GM10266 (cell line): ENCODE measurements at regions not wholly inside any gene's neighbourhood (a gene's known extent, or its start where the extent isn't known, plus 50 kb on each side); places are given as distances from the start of the nearest gene placed in this dataset.

Experiments
- DNase-seq: peaks from one replicate; pipeline ENCODE4 v3.0.0; 2012; ENCODE audit errors: extremely low spot score
- TF ChIP-seq, protein P1 (sequence below): IDR thresholded peaks from 2 replicates; pipeline ENCODE4 v1.5.1; 2012; ENCODE audit warnings: mild to moderate bottlenecking, low read depth; ENCODE audit not compliant: control insufficient read depth, insufficient read depth; ENCODE audit errors: missing control alignments

DNA sequence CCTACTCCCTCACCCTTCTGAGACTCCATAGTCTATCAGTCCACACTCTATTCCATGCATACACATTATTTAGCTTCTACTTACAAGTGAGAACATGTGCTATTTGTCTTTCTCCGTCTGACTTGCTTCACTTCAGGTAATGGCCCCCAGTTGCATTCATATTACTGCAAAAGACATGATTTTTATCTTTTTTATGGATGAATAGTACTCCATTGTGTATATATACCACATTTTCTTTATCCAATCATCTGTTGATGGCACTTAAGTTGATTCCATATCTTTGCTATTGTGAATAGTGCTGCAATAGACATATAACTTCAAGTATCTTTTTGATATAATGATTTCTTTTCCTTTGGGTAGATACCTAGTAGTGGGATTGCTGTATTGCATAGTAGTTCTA, 171.8 kb downstream of the DACT1 start:
- no peak for DNase-seq
- TF ChIP-seq, protein P1, sequence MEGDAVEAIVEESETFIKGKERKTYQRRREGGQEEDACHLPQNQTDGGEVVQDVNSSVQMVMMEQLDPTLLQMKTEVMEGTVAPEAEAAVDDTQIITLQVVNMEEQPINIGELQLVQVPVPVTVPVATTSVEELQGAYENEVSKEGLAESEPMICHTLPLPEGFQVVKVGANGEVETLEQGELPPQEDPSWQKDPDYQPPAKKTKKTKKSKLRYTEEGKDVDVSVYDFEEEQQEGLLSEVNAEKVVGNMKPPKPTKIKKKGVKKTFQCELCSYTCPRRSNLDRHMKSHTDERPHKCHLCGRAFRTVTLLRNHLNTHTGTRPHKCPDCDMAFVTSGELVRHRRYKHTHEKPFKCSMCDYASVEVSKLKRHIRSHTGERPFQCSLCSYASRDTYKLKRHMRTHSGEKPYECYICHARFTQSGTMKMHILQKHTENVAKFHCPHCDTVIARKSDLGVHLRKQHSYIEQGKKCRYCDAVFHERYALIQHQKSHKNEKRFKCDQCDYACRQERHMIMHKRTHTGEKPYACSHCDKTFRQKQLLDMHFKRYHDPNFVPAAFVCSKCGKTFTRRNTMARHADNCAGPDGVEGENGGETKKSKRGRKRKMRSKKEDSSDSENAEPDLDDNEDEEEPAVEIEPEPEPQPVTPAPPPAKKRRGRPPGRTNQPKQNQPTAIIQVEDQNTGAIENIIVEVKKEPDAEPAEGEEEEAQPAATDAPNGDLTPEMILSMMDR: no peak

DNA sequence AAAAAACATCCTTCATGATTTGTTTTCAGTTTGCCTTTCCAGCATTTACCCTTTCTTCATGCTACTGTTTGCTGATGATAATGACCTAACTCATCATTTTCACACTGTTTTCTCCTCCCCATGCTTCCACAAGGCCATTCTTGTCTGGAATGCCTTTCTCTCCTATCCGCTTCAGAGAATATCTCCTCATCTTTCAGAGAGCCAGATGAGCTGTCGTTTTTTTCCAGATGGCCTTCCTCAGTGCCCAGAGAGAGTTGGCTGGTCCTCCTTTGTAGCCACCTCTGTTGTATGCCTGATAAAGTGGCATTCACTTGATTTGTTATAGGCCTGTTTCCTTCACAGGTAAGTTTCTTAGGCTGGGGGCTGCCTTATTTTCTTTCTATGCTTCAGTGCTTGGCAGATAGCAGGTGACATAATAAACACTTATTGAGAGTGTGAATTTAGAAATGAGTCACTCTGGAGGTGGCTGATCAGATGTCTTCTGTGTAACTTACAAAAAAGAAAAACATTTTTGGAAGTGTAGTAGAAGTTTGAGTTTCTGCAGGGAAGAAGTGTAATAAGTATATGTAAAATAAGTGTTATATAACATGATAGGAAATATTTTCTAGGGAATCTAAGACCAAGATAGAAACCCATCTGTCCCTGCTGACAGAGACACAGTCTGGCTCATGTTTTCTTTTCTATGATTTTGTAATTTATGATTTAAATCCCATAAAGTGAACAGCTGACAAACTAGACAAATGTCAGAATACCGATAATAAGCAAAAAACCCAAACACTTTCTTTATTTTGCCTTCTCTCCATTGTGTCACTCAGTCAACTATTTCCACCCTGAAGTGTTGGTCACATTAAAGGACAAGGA, 174.5 kb downstream of the DACT1 start:
- no peak for DNase-seq
- TF ChIP-seq, protein P1: no peak

DNA sequence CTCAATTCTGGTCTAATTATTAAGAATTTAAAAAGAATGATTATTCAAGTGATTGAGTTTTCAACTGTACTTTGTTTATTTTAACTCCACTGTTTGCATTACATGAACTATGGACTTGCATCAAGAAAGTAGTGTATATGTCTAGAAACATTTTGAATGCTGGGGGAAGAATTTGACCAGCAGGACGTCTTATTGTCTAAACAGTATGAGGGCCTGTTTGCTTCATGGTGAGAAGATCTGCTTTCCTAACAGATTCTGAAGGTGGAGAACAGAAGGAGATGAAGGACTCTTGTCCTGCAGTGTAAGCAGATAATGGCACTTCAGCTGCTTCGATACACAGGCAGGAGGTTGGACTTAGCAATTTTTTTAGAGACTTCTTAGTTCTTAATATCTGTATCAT, 176.0 kb downstream of the DACT1 start:
- DNase-seq: no peak

DNA sequence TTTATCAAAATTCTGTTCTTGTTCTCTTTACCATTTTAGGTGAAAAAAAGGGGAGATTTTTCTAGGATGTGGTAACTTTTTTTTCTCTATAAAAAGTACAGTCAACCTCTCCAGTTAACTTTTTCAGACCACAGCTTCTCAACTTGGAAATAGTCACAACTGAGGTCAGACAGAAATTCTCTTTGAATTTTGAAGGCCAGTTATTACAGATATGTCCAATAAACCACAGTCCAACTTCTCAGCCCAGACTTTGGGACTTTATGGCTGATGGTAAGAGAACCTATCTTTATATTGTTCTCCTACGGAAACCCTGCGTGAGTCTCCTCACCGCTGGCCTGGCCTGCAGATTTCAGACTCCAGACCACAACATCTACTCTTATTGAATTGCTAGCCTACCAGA, 176.7 kb downstream of the DACT1 start:
- TF ChIP-seq, protein P1: no peak

More for the DNA sequence above, 176.0 kb downstream of the DACT1 start:
- TF ChIP-seq, protein P1: no peak

DNA sequence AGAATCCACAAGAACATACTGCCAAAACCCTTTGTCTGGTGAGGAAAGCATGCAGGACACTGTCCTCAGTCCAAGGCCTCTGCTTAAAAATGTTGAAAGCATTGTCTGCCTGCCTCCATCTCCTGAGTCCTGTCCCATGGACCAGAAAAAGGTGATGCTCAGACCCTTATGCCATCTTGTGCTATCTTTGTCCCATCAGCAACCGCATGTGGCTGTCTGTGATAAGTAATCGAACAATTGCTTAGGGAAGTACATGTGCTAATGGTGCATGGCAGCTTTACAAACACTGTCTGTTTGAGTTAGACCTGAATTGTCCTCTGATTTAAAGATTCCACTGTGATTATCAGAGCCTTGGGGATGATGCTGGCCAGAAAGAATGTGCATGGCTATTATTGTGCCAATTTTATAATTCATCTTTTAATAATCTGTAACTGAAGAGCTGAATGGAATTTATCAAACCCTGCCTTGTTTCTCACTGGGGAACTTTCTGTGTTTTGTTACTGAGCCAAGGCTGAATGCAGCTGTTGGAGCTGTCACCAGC, 177.5 kb downstream of the DACT1 start:
- TF ChIP-seq, protein P1: no peak
- no peak for DNase-seq

More for the DNA sequence above, 176.7 kb downstream of the DACT1 start:
- DNase-seq: no peak

DNA sequence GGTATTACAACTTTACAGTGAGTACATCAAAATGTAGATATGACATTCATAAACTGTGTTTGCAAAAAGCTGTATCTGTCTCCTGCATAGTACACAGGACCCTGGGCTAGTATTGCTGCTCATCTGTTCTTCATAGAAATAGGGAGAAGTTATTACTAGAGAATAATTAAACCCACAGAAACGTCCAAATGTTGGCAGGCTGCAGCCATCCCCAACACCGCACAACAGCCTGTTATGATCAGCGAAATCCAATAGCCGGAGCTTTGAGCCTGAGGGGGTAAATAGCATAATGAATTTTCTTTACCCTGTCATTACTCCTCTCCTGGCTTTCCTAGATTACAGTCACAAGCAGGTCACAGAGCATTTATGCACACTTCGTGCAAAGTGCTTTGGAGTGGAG, 178.0 kb downstream of the DACT1 start:
- no peak for DNase-seq
- TF ChIP-seq, protein P1: no peak
